Effector memory CD8-positive, alpha-beta T cell (primary cell): ENCODE measurements at regions not wholly inside any gene's neighbourhood (a gene's known extent, or its start where the extent isn't known, plus 50 kb on each side); places are given as distances from the start of the nearest gene placed in this dataset.

Source experiments
- ATAC-seq: fragments of 150-1000 bp; cut with Tn5 transposase; replicated peaks from 2 replicates; pipeline ENCODE4 v1.10.0; 2021; ENCODE audit warnings: mild to moderate bottlenecking, moderate library complexity
- DNase-seq, 3 experiments: peaks; one replicate each; pipeline ENCODE4 v3.0.0; 2021
- H3K27ac Mint-ChIP-seq, 2 donors: one replicate each; pipeline ENCODE4 v1.8.0; 2022; ENCODE audit warnings: mild to moderate bottlenecking in 2 of 2, mixed read lengths in 2 of 2, moderate library complexity in 2 of 2
- H3K27me3 Mint-ChIP-seq, 2 donors: one replicate each; pipeline ENCODE4 v1.8.0; 2022; ENCODE audit warnings: mixed read lengths in 2 of 2
- H3K36me3 Mint-ChIP-seq: one replicate; pipeline ENCODE4 v1.8.0; 2022; ENCODE audit warnings: mild to moderate bottlenecking, moderate library complexity, mixed read lengths; ENCODE audit not compliant: insufficient read depth
- H3K4me1 Mint-ChIP-seq, 2 donors: one replicate each; pipeline ENCODE4 v1.8.0; 2022; ENCODE audit warnings: low read depth in 2 of 2, mixed read lengths in 2 of 2
- H3K4me3 Mint-ChIP-seq, 2 donors: one replicate each; pipeline ENCODE4 v1.8.0; 2022; ENCODE audit warnings: mild to moderate bottlenecking in 2 of 2, mixed read lengths in 2 of 2, moderate library complexity in 2 of 2
- H3K9me3 Mint-ChIP-seq, 2 donors: one replicate each; pipeline ENCODE4 v1.8.0; 2022; ENCODE audit warnings: mixed read lengths in 2 of 2

DNA sequence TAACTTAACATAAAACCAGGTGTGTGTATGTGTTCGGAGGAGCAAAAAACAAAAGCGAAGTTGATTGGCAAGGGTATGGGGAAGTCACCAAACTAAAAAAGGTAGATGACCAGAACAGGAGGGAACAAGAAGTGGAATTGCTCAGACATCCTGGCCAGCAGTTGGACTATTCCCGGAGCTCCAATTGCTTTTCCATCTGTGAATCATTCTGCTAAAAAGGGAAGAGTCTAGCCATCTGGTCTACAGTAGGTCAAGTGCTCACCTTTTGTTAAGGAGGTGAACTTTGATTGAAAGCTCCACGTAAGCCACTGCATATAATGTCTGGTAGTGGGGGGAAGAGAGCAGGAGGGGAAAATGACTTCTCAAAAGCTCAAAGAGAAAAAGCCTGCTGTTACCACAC lies 50.0 kb upstream of the BET1 start:
- ATAC-seq (no peak), DNase-seq (no peak)
- Mint-ChIP-seq H3K27ac (no peak overlapping the region), H3K4me3 (no peak overlapping the region), H3K9me3 (no peaks in the 10 kb centered on the region), H3K36me3 (no peaks in the 10 kb centered on the region), H3K27me3 (peaks cover 29 to 36% of the 10 kb centered on the region in 2 donors), H3K4me1 (peaks cover 0 to 4% of the 10 kb centered on the region in 2 donors)

DNA sequence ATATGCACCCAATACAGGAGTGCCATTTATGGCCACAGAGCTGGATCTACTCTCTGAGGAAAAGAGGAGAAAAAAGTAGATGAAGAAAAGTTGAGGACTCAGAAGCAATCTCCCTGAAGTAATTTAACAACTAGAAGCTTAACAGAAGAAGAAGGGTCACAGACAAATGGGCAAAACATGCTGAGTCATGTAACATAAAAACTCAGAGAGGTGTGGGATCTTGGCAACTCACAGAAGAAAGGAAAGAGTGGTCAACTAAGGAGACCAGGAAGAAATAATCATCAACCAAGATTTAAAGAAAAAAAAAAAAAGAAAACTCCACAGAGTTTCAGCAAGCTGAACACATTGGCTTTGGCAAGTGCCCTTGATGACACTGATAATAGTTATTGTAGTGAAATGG lies 51.8 kb upstream of the BET1 start:
- Mint-ChIP-seq H3K27ac (no peak overlapping the region), H3K4me1 (no peaks in the 10 kb centered on the region), H3K27me3 (peaks cover 29% of the 10 kb centered on the region in 2 donors), H3K4me3 (no peak overlapping the region), H3K9me3 (no peaks in the 10 kb centered on the region), H3K36me3 (no peaks in the 10 kb centered on the region)
- ATAC-seq (no peak), DNase-seq (no peak)

DNA sequence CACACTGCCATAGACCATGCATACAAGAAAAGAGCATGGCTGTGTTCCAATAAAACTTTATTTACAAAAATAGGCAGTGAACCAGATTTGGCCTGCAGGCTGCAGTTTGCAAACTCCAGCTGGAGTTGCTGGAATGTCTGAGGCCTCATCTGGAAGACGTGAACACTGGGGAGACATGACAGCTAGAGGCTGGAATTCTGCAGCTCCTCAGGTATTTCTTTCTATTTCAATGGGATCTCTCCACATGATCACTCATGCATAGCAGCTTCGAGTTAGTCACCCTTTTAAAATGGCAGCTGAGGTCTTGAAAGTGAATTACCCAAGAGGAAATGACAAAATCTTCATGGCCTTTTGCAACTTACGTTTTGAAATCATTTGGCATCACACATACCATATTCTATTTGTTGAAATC lies 52.6 kb upstream of the BET1 start:
- no peaks in the 10 kb centered on the region for H3K4me1 Mint-ChIP-seq
- ATAC-seq, result no peak
- no peak for DNase-seq
- H3K27ac Mint-ChIP-seq, result no peak overlapping the region
- no peaks in the 10 kb centered on the region for H3K9me3 Mint-ChIP-seq
- no peaks in the 10 kb centered on the region for H3K36me3 Mint-ChIP-seq
- H3K27me3 Mint-ChIP-seq, result peaks cover 35% of the 10 kb centered on the region in 2 donors
- no peak overlapping the region for H3K4me3 Mint-ChIP-seq

DNA sequence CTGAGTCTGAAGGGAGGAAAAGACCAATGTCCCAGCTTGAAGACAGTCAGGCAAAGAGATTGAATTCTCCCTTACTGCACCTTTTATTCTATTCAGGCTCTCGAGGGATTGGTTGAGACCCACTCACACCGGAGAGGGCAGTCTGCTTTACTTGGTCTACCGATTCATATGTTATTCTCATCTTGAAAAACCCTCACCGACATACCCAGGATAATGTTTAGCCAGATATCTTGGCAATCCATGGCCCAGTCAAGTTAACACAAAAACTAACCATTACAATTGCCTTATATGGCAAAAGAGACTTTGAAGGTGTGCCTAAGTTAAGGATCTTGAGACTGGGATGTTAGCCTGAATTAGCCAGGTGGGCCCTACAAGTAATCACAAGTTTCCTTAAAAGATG lies 53.8 kb upstream of the BET1 start:
- Mint-ChIP-seq H3K36me3 (no peaks in the 10 kb centered on the region), H3K9me3 (no peaks in the 10 kb centered on the region), H3K27me3 (peaks cover 43 to 46% of the 10 kb centered on the region in 2 donors), H3K27ac (no peak overlapping the region), H3K4me1 (no peaks in the 10 kb centered on the region), H3K4me3 (no peak overlapping the region)
- no peak for ATAC-seq
- DNase-seq, result no peak

DNA sequence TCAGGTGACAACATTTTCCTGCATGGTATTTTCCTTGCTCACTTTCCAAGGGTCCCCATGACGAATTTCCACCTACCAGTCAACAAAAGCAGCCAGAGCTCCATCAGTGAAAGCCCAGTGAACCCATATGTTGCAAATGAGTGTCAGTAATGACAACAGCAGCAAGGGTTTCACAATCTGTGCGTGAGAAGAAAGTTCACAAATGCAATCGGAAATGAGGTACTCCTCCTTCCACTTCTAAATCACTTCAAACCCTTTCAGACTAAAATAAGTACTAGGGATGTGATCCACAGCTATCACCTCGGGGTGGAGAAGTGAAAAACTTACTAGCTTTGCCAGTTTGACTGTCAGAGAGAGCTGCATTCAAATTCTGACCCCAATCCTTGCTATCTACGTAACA lies 55.6 kb upstream of the BET1 start:
- H3K4me1 Mint-ChIP-seq, result peaks cover under 1 to 5% of the 10 kb centered on the region in 2 donors
- no peak overlapping the region for H3K4me3 Mint-ChIP-seq
- no peaks in the 10 kb centered on the region for H3K36me3 Mint-ChIP-seq
- H3K27me3 Mint-ChIP-seq, result peaks cover 34 to 36% of the 10 kb centered on the region in 2 donors
- H3K9me3 Mint-ChIP-seq, result no peaks in the 10 kb centered on the region
- ATAC-seq (no peak), DNase-seq (no peak)
- no peak overlapping the region for H3K27ac Mint-ChIP-seq

DNA sequence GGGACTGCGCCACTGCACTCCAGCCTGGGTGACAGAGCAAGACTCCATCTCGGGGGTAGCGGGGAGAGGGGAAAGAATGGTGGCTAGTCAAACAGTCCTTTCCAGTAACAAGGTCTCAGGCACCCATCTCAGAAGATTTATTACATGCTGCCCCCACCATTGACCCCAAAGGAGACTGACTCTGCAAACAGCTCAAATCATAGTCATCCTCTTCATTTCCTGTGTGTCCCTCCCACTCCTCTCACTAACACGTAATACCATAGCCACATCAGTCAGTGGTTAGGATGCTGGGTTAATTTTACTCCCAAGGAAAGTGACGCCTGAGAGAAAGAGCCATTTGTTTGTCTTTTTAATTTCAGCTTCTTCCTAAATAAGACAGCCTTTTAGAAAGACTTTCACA lies 56.6 kb upstream of the BET1 start:
- Mint-ChIP-seq H3K4me1 (peaks cover 8 to 13% of the 10 kb centered on the region in 2 donors), H3K4me3 (no peak overlapping the region), H3K27ac (no peak overlapping the region), H3K27me3 (peaks cover 32 to 36% of the 10 kb centered on the region in 2 donors), H3K9me3 (no peaks in the 10 kb centered on the region), H3K36me3 (no peaks in the 10 kb centered on the region)
- ATAC-seq, result no peak
- DNase-seq, result no peak

DNA sequence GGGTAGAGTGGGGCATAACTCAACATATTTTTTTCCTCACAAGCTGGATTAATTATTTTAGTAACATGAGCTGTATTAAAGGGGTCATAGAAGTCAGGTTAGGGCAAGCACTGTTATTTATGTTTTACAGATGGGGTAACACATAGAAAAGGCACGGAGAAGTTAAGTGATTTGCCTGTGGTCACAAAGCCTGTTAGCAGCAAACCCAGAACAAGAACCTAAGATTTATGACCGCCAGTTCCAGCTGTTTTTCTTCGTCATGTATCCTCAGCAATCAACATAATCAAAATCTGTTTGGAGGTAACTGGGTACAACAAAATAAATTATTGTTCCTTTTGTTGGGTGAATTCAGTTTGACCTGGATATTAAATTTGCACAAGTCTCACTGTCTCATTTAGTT lies 57.2 kb upstream of the BET1 start:
- ATAC-seq (no peak), DNase-seq (no peak)
- Mint-ChIP-seq H3K27ac (no peak overlapping the region), H3K27me3 (peaks cover 27 to 36% of the 10 kb centered on the region in 2 donors), H3K4me1 (peaks cover 8 to 13% of the 10 kb centered on the region in 2 donors), H3K36me3 (no peaks in the 10 kb centered on the region), H3K4me3 (no peak overlapping the region), H3K9me3 (no peaks in the 10 kb centered on the region)

DNA sequence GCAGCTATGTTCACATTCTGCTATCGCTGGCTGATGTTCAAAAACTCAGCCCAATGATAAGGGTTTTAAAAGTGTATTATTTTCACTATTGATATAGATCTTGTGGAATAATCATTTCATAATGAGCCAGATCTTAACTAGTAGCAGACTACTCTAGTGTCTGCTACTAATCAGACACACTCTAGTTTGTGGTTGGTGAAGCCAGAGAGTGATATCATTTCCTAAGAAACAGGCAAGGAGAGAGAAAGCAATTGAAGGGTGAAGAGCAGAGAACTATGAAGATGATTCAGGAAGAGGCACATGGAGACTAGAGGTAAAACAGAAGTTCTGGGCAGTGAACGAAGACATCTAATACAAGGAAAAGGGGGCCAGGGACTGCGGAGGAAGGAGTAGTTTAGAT lies 58.2 kb upstream of the BET1 start:
- Mint-ChIP-seq H3K4me3 (no peak overlapping the region), H3K27me3 (peaks cover 30 to 39% of the 10 kb centered on the region in 2 donors)
- no peak for ATAC-seq

DNA sequence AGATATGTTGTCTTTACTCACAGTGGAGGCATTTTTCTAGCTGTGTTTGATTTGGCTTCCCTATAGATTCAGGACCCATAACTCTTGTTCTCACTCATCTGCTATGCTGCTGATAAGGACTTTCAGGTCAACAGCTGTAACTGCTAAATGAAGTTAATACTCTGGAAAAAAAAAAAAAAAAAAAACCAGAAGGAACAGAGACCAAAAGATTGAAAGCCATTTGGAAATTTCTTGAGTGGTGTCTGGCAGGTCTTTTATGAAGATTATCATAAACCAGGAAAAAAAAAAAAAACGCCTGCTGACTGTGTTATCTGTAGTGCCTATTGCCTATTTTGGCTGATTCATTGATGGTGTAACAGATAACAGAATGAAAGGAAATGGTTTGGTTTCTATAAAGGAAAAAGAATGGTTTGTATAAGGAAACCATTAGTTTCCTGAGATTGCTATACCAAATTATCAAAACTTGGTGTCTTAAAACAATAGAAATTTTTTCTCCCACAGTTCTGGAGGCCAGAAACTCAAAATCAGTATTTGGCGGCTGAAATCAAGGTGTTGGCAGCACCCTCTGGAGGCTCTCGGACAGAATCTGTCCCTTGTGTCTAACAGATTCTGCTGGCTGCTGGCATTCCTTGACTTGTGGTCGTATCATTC lies 60.5 kb upstream of the BET1 start:
- Mint-ChIP-seq H3K27me3 (peaks cover 38 to 42% of the 10 kb centered on the region in 2 donors), H3K4me3 (no peak overlapping the region), H3K9me3 (no peaks in the 10 kb centered on the region), H3K36me3 (no peaks in the 10 kb centered on the region), H3K4me1 (peaks cover 8 to 13% of the 10 kb centered on the region in 2 donors), H3K27ac (no peak overlapping the region)
- no peak for DNase-seq
- peak; percentile 50 for ATAC-seq

More for the DNA sequence above, 58.2 kb upstream of the BET1 start:
- H3K9me3 Mint-ChIP-seq, result no peaks in the 10 kb centered on the region
- peaks cover 8 to 13% of the 10 kb centered on the region in 2 donors for H3K4me1 Mint-ChIP-seq
- no peaks in the 10 kb centered on the region for H3K36me3 Mint-ChIP-seq
- no peak overlapping the region for H3K27ac Mint-ChIP-seq
- DNase-seq, result no peak

DNA sequence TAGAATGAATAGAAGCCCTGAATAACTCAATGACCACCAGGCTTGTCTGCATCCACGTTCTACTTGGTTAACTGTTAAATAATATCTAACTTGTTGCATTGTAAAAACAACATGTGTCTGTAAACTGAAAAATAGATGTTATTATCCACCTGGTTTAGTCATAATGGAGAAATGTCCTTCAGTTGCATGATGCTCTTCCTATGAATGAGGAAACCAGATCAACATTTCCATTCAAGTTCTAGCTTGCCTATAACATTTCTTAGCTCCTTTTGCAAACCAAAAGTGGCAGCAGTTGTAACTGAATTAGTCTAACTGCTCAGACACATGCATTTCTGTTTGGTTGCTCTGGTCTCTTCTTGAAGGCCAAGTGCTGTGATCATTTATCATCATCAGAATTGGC lies 62.9 kb upstream of the BET1 start:
- no peaks in the 10 kb centered on the region for H3K36me3 Mint-ChIP-seq
- ATAC-seq, result no peak
- H3K27me3 Mint-ChIP-seq, result peaks cover 42 to 46% of the 10 kb centered on the region in 2 donors
- H3K4me3 Mint-ChIP-seq, result no peak overlapping the region
- no peaks in the 10 kb centered on the region for H3K9me3 Mint-ChIP-seq
- no peak overlapping the region for H3K27ac Mint-ChIP-seq
- DNase-seq, result no peak
- H3K4me1 Mint-ChIP-seq, result peaks cover 8 to 13% of the 10 kb centered on the region in 2 donors

DNA sequence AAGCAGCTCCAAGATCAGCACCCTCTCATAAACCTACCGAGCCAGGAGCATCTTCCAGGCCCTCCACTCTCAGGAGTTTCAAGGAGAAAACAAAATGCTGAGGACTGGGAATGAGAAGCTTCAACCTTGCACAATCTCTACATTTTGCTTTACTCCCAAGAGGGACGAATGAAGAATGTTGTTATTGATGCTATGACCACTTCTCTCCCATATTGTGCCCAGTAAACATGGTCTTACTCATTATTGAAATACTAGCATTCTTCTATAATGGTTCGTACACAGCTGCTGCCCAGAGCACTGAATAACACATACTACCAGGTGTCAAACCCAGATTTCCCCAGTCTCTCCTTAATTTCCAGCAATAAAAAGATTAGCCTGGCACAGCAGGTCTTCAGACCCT lies 63.4 kb upstream of the BET1 start:
- Mint-ChIP-seq H3K27ac (no peak overlapping the region), H3K27me3 (peaks cover 38 to 41% of the 10 kb centered on the region in 2 donors), H3K9me3 (no peaks in the 10 kb centered on the region), H3K4me3 (no peak overlapping the region), H3K4me1 (peaks cover 8 to 13% of the 10 kb centered on the region in 2 donors), H3K36me3 (no peaks in the 10 kb centered on the region)
- DNase-seq, result no peak
- ATAC-seq, result no peak

DNA sequence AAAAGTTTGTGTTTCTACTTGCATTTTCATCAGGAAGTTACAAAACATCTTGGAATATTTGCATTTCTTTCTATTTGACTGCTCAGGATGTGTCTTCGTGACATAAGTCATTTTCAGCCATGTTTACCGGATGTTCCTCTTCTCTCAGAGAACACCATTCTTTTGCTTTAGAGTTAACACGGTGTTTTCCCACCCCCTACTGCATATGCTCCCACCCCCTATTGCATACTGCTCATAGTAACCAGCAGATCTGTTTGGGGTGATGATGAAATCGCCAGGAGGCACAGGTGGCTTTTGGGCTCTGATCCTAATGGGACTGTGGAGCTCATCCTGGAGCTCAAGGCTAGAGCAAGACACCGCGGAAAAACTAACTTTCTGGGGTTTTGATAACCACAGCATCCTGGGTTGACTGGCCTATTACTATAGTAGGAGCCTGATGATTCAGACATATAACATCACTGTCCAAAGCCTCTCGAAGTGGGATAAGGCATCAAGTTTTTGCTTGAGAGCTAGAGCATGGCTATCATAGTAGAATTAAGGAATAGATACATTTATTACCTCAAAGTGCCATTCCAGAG lies 65.1 kb upstream of the BET1 start:
- DNase-seq (no peak), ATAC-seq (no peak)
- no peak overlapping the region for H3K27ac Mint-ChIP-seq
- peaks cover 8 to 16% of the 10 kb centered on the region in 2 donors for H3K4me1 Mint-ChIP-seq
- no peaks in the 10 kb centered on the region for H3K9me3 Mint-ChIP-seq
- no peak overlapping the region for H3K4me3 Mint-ChIP-seq
- no peaks in the 10 kb centered on the region for H3K36me3 Mint-ChIP-seq
- H3K27me3 Mint-ChIP-seq, result peaks cover 46 to 48% of the 10 kb centered on the region in 2 donors

DNA sequence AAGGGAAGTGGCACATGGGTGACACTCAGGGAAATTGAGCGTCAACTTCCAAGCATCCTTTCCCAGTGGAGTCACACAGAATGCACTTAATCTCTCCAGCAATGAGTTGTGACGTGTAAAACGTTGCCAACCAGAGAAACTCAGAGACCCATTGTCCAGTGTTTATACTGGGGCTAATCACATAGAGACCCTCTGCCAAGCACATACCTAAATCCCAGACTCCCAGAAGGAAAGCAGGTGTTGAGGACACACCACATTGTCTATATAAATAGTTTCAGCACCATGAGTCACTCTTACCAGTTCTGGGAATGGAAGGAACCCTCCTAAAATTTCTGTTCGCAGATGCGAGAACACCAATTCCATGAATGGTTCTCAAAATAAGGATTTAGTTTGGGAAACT lies 76.4 kb upstream of the BET1 start:
- DNase-seq (no peak), ATAC-seq (no peak)
- peaks cover 13 to 17% of the 10 kb centered on the region in 2 donors for H3K27me3 Mint-ChIP-seq
- H3K9me3 Mint-ChIP-seq, result no peaks in the 10 kb centered on the region
- no peak overlapping the region for H3K4me3 Mint-ChIP-seq
- H3K27ac Mint-ChIP-seq, result no peak overlapping the region
- peaks cover 0 to 2% of the 10 kb centered on the region in 2 donors for H3K4me1 Mint-ChIP-seq
- H3K36me3 Mint-ChIP-seq, result peaks cover 3% of the 10 kb centered on the region

DNA sequence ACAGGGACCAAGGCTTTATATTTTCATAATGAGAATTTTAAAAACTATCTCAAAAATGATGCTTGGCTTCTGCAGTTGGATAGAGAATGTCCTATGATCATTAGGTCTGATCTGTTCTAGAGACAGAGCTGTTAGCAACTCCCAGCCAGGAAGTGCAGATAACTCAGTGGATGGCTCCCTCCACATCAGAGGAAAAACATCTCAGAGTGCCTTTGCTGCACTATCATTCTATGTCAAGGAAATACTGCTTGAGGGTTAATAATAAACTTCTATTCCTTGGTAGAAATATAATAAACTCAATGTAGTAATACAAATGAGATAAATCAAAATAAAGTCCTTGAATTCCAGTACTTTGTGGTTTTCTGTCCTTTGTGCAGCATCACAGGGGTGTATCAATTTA lies 78.0 kb upstream of the BET1 start:
- Mint-ChIP-seq H3K9me3 (no peaks in the 10 kb centered on the region), H3K4me3 (no peak overlapping the region), H3K36me3 (no peaks in the 10 kb centered on the region), H3K4me1 (peaks cover 0 to 2% of the 10 kb centered on the region in 2 donors), H3K27me3 (peaks cover 13 to 17% of the 10 kb centered on the region in 2 donors), H3K27ac (no peak overlapping the region)
- ATAC-seq, result no peak
- no peak for DNase-seq
